HEK293T (cell line): ENCODE measurements at regions not wholly inside any gene's neighbourhood (a gene's known extent, or its start where the extent isn't known, plus 50 kb on each side); places are given as distances from the start of the nearest gene placed in this dataset.

Experiments used
- CTCF ChIA-PET: fragments of 350-600 bp; formaldehyde crosslinking; extraction: SDS; loops from one replicate; lab custom pipeline; 2021; ENCODE audit warnings: antibody characterized with exemption, inconsistent platforms; lab: Yijun Ruan, JAX
- POLR2A ChIA-PET: fragments of 350-600 bp; formaldehyde crosslinking; extraction: SDS; loops from one replicate; lab custom pipeline; 2020; ENCODE audit warnings: antibody characterized with exemption, inconsistent platforms; lab: Yijun Ruan, JAX
- DNase-seq: peaks from one replicate; pipeline ENCODE4 v3.0.0; 2012; ENCODE audit warnings: mixed read lengths; ENCODE audit errors: extremely low spot score
- ARNT ChIP-seq: fragments of 450-650 bp; IDR thresholded peaks from 2 replicates; pipeline ENCODE4 v1.6.1; 2017; ENCODE audit warnings: mild to moderate bottlenecking
- BHLHE40 ChIP-seq: fragments of 450-650 bp; IDR thresholded peaks from 2 replicates; pipeline ENCODE4 v1.6.1; 2016; ENCODE audit warnings: mild to moderate bottlenecking, moderate library complexity, borderline replicate concordance
- CTBP1 ChIP-seq: fragments of 450-650 bp; IDR thresholded peaks from 2 replicates; pipeline ENCODE4 v1.6.1; 2016; ENCODE audit warnings: borderline replicate concordance
- ELF4 ChIP-seq: fragments of 450-650 bp; IDR thresholded peaks from 2 replicates; pipeline ENCODE4 v1.6.1; 2017; ENCODE audit warnings: antibody characterized with exemption
- FOXA1 ChIP-seq: fragments of 450-650 bp; IDR thresholded peaks from 2 replicates; pipeline ENCODE4 v1.6.1; 2016; ENCODE audit warnings: mild to moderate bottlenecking
- FOXK2 ChIP-seq: fragments of 450-650 bp; IDR thresholded peaks from 2 replicates; pipeline ENCODE4 v1.6.1; 2016; ENCODE audit warnings: mild to moderate bottlenecking
- FOXM1 ChIP-seq: fragments of 450-650 bp; IDR thresholded peaks from 2 replicates; pipeline ENCODE4 v1.6.1; 2017; ENCODE audit warnings: mild to moderate bottlenecking, borderline replicate concordance
- HDGF ChIP-seq: fragments of 450-650 bp; IDR thresholded peaks from 2 replicates; pipeline ENCODE4 v1.6.1; 2017; ENCODE audit warnings: antibody characterized with exemption, borderline replicate concordance
- L3MBTL2 ChIP-seq: fragments of 450-650 bp; conservative IDR thresholded peaks from 2 replicates; pipeline ENCODE4 v1.6.1; 2016; ENCODE audit warnings: mild to moderate bottlenecking
- LEF1 ChIP-seq: fragments of 450-650 bp; IDR thresholded peaks from 2 replicates; pipeline ENCODE4 v1.6.1; 2017; ENCODE audit warnings: mild to moderate bottlenecking, borderline replicate concordance
- NFRKB ChIP-seq: fragments of 450-650 bp; IDR thresholded peaks from 2 replicates; pipeline ENCODE4 v1.6.1; 2016; ENCODE audit warnings: mild to moderate bottlenecking, moderate library complexity
- PKNOX1 ChIP-seq: fragments of 450-650 bp; IDR thresholded peaks from 2 replicates; pipeline ENCODE4 v1.6.1; 2016
- SP1 ChIP-seq: fragments of 450-650 bp; IDR thresholded peaks from 2 replicates; pipeline ENCODE4 v1.6.1; 2017
- SUZ12 ChIP-seq: fragments of 450-650 bp; IDR thresholded peaks from 2 replicates; pipeline ENCODE4 v1.6.1; 2016; ENCODE audit warnings: mild to moderate bottlenecking
- TARDBP ChIP-seq: fragments of 450-650 bp; IDR thresholded peaks from 2 replicates; pipeline ENCODE4 v1.6.1; 2016
- ZNF384 ChIP-seq: fragments of 450-650 bp; IDR thresholded peaks from 2 replicates; pipeline ENCODE4 v1.6.1; 2016

GRCh38 chr14:76309572-76310162, 66.3 kb upstream of the ESRRB start:
- no peak for TF ChIP-seq TARDBP
- TF ChIP-seq LEF1: no peak
- no peak for TF ChIP-seq BHLHE40
- no peak for TF ChIP-seq L3MBTL2
- TF ChIP-seq ELF4: no peak
- TF ChIP-seq FOXM1: no peak
- no peak for TF ChIP-seq PKNOX1
- no peak for TF ChIP-seq FOXA1
- no peak for TF ChIP-seq HDGF
- TF ChIP-seq ZNF384: no peak
- TF ChIP-seq ARNT: no peak
- no peak for TF ChIP-seq NFRKB
- no peak for TF ChIP-seq FOXK2
- no peak for TF ChIP-seq SP1
- TF ChIP-seq CTBP1: no peak
- TF ChIP-seq SUZ12: no peak
- ChIA-PET POLR2A (no interaction called here), CTCF (interaction anchor here (0.7 kb wide), 1 partner anchor 21 kb away, joined by 3 read pairs; no protein-coding TSS in a partner anchor)
- no peak for DNase-seq

GRCh38 chr14:76311079-76311758, 64.7 kb upstream of the ESRRB start:
- DNase-seq: no peak
- TF ChIP-seq ZNF384 (no peak), ARNT (no peak), SUZ12 (no peak), FOXK2 (no peak), FOXM1 (no peak), ELF4 (no peak), L3MBTL2 (no peak), FOXA1 (no peak), NFRKB (no peak), BHLHE40 (no peak), PKNOX1 (no peak), SP1 (no peak), CTBP1 (no peak), HDGF (no peak), LEF1 (no peak), TARDBP (no peak)
- CTCF ChIA-PET: no interaction called here
- POLR2A ChIA-PET: interaction anchor here (1.4 kb wide), 1 partner anchor 8 kb away, joined by 3 read pairs; no protein-coding TSS in a partner anchor

- CTCF ChIA-PET: no interaction called here
- DNase-seq: no peak
- TF ChIP-seq FOXA1: no peak
- no peak for TF ChIP-seq BHLHE40
- TF ChIP-seq SP1: no peak
- no peak for TF ChIP-seq HDGF
- no peak for TF ChIP-seq TARDBP
- TF ChIP-seq SUZ12: no peak
- TF ChIP-seq ZNF384: no peak
- no peak for TF ChIP-seq ELF4
- no peak for TF ChIP-seq PKNOX1
- POLR2A ChIA-PET: no interaction called here
These were observed 63.1 kb upstream of the ESRRB start for GRCh38 chr14:76312821-76313220.

- no peak for DNase-seq
- ChIA-PET CTCF (no interaction called here), POLR2A (no interaction called here)
- TF ChIP-seq FOXM1 (no peak), LEF1 (no peak), HDGF (no peak), SP1 (no peak), CTBP1 (no peak), L3MBTL2 (no peak), FOXA1 (no peak), FOXK2 (no peak), BHLHE40 (no peak), ARNT (no peak), TARDBP (no peak), PKNOX1 (no peak), ZNF384 (no peak), SUZ12 (no peak), ELF4 (no peak), NFRKB (no peak)
These were observed 62.6 kb upstream of the ESRRB start for GRCh38 chr14:76313303-76313702.

GRCh38 chr14:76313852-76314251, 62.1 kb upstream of the ESRRB start:
- TF ChIP-seq PKNOX1 (peak; percentile 10; the same call in 1 of the 2 replicates), L3MBTL2 (no peak), HDGF (no peak), FOXM1 (no peak), LEF1 (no peak), FOXK2 (no peak), ZNF384 (peak; percentile 51; the same call in 1 of the 2 replicates), BHLHE40 (no peak)
- CTCF ChIA-PET: interaction anchor here (0.9 kb wide), 1 partner anchor 54 kb away, joined by 10 read pairs; no protein-coding TSS in a partner anchor
- POLR2A ChIA-PET: no interaction called here

More at GRCh38 chr14:76313852-76314251, 62.1 kb upstream of the ESRRB start:
- DNase-seq: no peak
